ENCODE measurements at regions not wholly inside any gene's neighbourhood (a gene's known extent, or its start where the extent isn't known, plus 50 kb on each side); places are given as distances from the start of the nearest gene placed in this dataset.

GRCh38 chr3:187536185-187536584, 134.0 kb downstream of the SST start:
- no peak for TF ChIP-seq CTCF (conservative IDR thresholded peaks at IDR 0.05 in 1 of 2, IDR thresholded peaks at IDR 0.05 in 1 of 2; ENCODE audit: low read depth in 1 of 2, low read length in 2 of 2)
- no peak for TF ChIP-seq EZH2 (IDR thresholded peaks at IDR 0.05; ENCODE audit: low read length, missing control alignments)
